Cardiac muscle cell (in vitro differentiated cells and primary cell): ENCODE measurements at regions not wholly inside any gene's neighbourhood (a gene's known extent, or its start where the extent isn't known, plus 50 kb on each side); places are given as distances from the start of the nearest gene placed in this dataset.

ENCODE experiments used
- DNase-seq, 2 donors: peaks; one replicate each; pipeline versions ENCODE4 v3.0.0 to v3.0.0-alpha.2; 2010 to 2017; ENCODE audit warnings: low read depth in 1 of 2, low spot score in 1 of 2
- H3K27ac ChIP-seq: fragments of 200-600 bp; sonication (generic); 2 replicates; pipeline ENCODE4 v1.5.1; 2016
- H3K27me3 ChIP-seq: fragments of 200-600 bp; sonication (generic); 2 replicates; pipeline ENCODE4 v1.6.0; 2016; ENCODE audit warnings: control low read depth
- H3K36me3 ChIP-seq: fragments of 200-600 bp; sonication (generic); 2 replicates; pipeline ENCODE4 v1.5.1; 2016; ENCODE audit warnings: control low read depth
- H3K4me1 ChIP-seq: fragments of 200-600 bp; sonication (generic); 2 replicates; pipeline ENCODE4 v1.8.1; 2017; ENCODE audit warnings: low read depth, mild to moderate bottlenecking, mixed run types
- H3K4me3 ChIP-seq: fragments of 200-600 bp; sonication (generic); 2 replicates; pipeline ENCODE4 v1.5.1; 2016; ENCODE audit warnings: mild to moderate bottlenecking
- H3K9me3 ChIP-seq: fragments of 200-600 bp; sonication (generic); 2 replicates; pipeline ENCODE4 v1.5.1; 2017; ENCODE audit warnings: low read depth, mild to moderate bottlenecking, control low read depth
- CTCF ChIP-seq: IDR thresholded peaks from 2 replicates; pipeline ENCODE4 v1.5.1; 2012; ENCODE audit warnings: low read depth, mild to moderate bottlenecking, low read length

DNA sequence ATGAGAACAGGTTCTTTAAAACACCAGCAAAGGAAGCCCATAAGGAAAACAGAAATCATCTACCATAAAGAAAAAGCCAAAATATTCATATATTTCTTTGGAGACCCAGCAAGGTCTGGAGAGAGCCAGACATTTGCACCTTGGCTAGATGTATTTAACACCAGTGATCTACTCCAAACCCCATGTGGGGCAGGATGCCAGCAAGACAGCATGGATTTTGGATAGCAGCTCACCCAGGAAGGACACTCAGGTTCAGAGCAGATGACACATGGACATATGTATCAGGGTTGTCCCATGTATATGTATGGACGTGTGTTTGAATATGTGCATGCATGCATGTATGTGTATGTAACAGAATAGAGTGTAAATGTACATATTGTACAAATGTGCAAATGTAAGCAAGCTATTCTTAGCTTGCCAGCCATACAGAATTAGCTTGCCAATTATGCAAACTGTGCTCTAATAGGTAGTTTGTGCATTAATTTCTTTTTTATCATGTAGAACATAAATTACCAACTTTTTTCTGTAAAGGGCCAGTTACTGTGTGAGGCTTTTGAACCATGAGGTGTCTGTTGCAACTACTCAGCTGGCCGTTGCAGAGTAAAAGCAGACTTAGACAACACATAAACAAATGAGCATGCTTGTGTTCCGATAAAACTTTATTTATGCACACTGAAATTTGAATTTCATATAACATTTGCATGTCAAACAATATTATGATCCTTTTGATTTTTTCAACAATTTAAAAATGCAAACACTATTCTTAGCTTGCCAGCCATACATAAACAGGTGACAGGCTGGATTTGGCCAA, 73.5 kb upstream of the KAZN start:
- TF ChIP-seq CTCF: no peak

DNA sequence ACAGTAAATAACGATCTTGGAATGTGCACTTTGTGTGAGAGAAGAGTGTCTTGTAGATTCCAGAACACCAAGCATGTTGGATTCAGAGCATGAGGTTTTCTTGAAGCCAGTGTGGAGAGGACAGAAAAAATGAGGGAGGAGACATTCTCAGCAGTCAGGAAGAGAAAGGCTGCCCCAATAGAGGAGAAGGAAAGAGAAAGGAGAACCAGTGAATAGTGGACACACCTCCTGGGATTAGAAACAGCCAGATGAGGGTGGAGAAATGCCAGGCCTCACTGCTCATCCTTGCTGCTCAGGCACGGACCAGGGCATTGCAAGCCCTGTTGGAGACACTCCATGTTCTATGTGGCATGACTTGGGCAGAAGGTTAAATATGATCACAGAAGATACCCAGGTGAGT, 69.0 kb upstream of the KAZN start:
- H3K27me3 ChIP-seq: no peaks in the 10 kb centered on the region
- H3K36me3 ChIP-seq: no peaks in the 10 kb centered on the region
- DNase-seq: no peak
- H3K9me3 ChIP-seq: no peaks in the 10 kb centered on the region
- no peak overlapping the region for H3K27ac ChIP-seq
- no peak for TF ChIP-seq CTCF
- H3K4me3 ChIP-seq: no peak overlapping the region
- no peaks in the 10 kb centered on the region for H3K4me1 ChIP-seq

More for the DNA sequence above, 73.5 kb upstream of the KAZN start:
- Histone ChIP-seq H3K36me3 (no peaks in the 10 kb centered on the region), H3K4me3 (no peak overlapping the region), H3K27me3 (no peaks in the 10 kb centered on the region), H3K9me3 (no peaks in the 10 kb centered on the region), H3K4me1 (no peaks in the 10 kb centered on the region), H3K27ac (no peak overlapping the region)
- no peak for DNase-seq

- Histone ChIP-seq H3K27me3 (no peaks in the 10 kb centered on the region), H3K9me3 (no peaks in the 10 kb centered on the region), H3K27ac (no peak overlapping the region), H3K36me3 (no peaks in the 10 kb centered on the region), H3K4me3 (no peak overlapping the region), H3K4me1 (no peaks in the 10 kb centered on the region)
- TF ChIP-seq CTCF: no peak
- DNase-seq: no peak
Observed at GRCh38 chr1:14531519-14531918, 67.0 kb upstream of the KAZN start.

DNA sequence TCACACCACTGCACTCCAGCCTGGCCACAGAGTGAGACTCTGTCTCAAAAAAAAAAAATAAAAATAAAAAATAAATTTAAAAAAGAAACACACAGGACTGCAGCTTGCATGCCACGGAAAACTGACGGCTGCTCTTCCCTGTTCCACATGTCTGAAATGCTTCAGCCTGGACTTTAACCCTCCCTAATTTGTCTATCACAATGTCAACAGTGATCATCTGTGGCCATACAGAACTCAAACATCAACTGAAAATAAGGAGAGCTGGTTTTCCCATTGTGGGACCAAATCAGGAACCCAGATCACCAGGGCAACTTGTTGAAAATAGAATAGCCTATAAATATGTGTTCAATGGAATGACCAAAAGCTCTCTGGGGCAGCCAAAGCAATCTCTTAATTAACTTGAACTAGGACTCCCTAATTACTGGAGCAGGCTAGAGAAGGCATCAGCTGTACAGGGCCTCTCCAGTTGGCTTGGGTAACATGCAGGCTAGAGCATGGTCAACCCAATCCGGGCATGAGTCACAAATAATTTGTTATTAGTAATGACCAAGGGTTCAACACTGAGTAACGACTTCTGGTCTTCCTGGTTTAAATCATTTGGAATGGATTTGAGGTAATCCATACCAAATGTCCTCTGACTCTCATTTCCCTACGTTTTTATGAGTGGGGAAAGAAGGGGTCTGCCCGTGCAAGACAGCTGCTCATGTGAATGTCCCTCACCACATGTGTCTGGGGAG, 62.7 kb upstream of the KAZN start:
- Histone ChIP-seq H3K27me3 (no peaks in the 10 kb centered on the region), H3K27ac (no peak overlapping the region), H3K9me3 (no peaks in the 10 kb centered on the region), H3K36me3 (no peaks in the 10 kb centered on the region), H3K4me1 (no peaks in the 10 kb centered on the region), H3K4me3 (no peak overlapping the region)
- no peak for DNase-seq
- no peak for TF ChIP-seq CTCF

DNA sequence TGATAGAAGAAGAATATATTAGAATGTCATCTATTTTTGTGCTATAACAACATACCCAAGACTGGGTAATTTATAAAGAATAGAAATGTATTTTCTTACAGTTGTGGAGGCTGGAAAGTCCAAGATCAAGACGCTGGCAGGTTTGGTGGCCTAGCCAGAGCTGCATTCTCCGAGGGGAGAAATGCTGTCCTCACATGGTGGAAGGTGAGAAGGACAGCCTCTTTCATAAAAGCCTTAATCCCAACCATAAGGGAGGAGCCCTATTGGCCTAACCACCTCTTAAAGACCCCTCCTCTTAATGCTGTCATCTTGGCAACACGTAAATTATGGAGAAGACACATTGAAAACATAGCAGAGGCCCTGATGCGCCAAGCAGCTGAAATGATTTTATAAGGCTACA, 60.1 kb upstream of the KAZN start:
- Histone ChIP-seq H3K27me3 (no peaks in the 10 kb centered on the region), H3K27ac (no peak overlapping the region), H3K4me3 (no peak overlapping the region), H3K4me1 (no peaks in the 10 kb centered on the region), H3K9me3 (no peaks in the 10 kb centered on the region), H3K36me3 (no peaks in the 10 kb centered on the region)
- TF ChIP-seq CTCF: peak; percentile 19
- no peak for DNase-seq
